Tibial nerve (tissue), 4 donors: ENCODE measurements at regions not wholly inside any gene's neighbourhood (a gene's known extent, or its start where the extent isn't known, plus 50 kb on each side); places are given as distances from the start of the nearest gene placed in this dataset.
"Not testable (repeated sequence)": the region's sequence is repeated elsewhere in the genome, so short reads cannot be mapped to it uniquely, and the experiment has no call there.

Experiments
- EP300 ChIP-seq, 2 donors: sonication (generic); formaldehyde crosslinking; IDR thresholded peaks; one replicate each; pipeline ENCODE4 v1.6.1; 2017; ENCODE audit warnings: antibody characterized with exemption in 2 of 2, mild to moderate bottlenecking in 1 of 2
- POLR2A ChIP-seq, 2 donors: fragments of 450-650 bp; IDR thresholded peaks; one replicate each; pipeline ENCODE4 v1.6.1; 2017; ENCODE audit warnings: antibody characterized with exemption in 2 of 2, mild to moderate bottlenecking in 2 of 2, moderate library complexity in 2 of 2
- TF ChIP-seq, protein P1 (sequence below), 5 experiments: fragments of 200-600 bp in 3 of 5; fragments of 450-650 bp in 2 of 5; sonication (generic) in 3 of 5; IDR thresholded peaks; one replicate each; pipeline ENCODE4 v1.5.1; 2016 to 2019; ENCODE audit warnings: antibody characterized with exemption in 5 of 5, mild to moderate bottlenecking in 3 of 5, moderate library complexity in 2 of 5

DNA sequence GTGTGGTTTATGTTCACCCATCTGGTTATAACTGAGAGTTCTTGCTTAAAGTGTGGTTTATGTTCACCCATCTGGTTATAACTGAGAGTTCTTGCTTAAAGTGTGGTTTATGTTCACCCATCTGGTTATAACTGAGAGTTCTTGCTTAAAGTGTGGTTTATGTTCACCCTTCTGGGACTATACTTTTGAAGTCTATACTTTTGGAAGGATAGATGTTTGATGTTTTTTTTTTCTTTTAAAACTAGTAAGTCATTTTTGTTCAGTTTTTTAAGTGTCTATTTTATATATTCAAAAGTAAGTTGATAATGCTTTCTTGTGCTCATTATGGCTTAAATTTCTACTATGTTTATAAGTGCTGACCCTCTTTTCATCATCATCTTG, 155.3 kb downstream of the SYT15 start:
- TF ChIP-seq, protein P1, sequence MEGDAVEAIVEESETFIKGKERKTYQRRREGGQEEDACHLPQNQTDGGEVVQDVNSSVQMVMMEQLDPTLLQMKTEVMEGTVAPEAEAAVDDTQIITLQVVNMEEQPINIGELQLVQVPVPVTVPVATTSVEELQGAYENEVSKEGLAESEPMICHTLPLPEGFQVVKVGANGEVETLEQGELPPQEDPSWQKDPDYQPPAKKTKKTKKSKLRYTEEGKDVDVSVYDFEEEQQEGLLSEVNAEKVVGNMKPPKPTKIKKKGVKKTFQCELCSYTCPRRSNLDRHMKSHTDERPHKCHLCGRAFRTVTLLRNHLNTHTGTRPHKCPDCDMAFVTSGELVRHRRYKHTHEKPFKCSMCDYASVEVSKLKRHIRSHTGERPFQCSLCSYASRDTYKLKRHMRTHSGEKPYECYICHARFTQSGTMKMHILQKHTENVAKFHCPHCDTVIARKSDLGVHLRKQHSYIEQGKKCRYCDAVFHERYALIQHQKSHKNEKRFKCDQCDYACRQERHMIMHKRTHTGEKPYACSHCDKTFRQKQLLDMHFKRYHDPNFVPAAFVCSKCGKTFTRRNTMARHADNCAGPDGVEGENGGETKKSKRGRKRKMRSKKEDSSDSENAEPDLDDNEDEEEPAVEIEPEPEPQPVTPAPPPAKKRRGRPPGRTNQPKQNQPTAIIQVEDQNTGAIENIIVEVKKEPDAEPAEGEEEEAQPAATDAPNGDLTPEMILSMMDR (IDR thresholded peaks at IDR 0.05) = not testable (repeated sequence)
- not testable (repeated sequence) for TF ChIP-seq POLR2A, EP300 (IDR thresholded peaks at IDR 0.05)
